OCI-LY3 (cell line): ENCODE measurements at regions not wholly inside any gene's neighbourhood (a gene's known extent, or its start where the extent isn't known, plus 50 kb on each side); places are given as distances from the start of the nearest gene placed in this dataset.

Experiments used
- H2AFZ ChIP-seq: fragments of 200-600, 300-600 bp; shearing (Covaris generic); 2 replicates; pipeline ENCODE4 v1.6.0; 2014; ENCODE audit warnings: antibody characterized with exemption, low read depth, low read length
- H3K27ac ChIP-seq: fragments of 200-600, 300-600 bp; sonication (generic); 2 replicates; pipeline ENCODE4 v1.5.1; 2014; ENCODE audit warnings: mild to moderate bottlenecking, low read length, moderate library complexity, mixed read lengths
- H3K27me3 ChIP-seq: fragments of 200-600, 300-600 bp; sonication (generic); 2 replicates; pipeline ENCODE4 v1.6.1; 2014; ENCODE audit warnings: low read depth, low read length, mixed read lengths
- H3K36me3 ChIP-seq: fragments of 200-600, 300-600 bp; sonication (generic); replicated peaks from 2 replicates; pipeline ENCODE3; 2014; ENCODE audit warnings: low read depth, low read length, mixed read lengths
- H3K4me1 ChIP-seq: fragments of 300-600, 200-600 bp; sonication (generic); 2 replicates; pipeline ENCODE4 v1.6.1; 2014; ENCODE audit warnings: low read length, mixed read lengths
- H3K4me2 ChIP-seq: fragments of 200-600, 300-600 bp; sonication (generic); 2 replicates; pipeline ENCODE4 v1.6.1; 2014; ENCODE audit warnings: low read length, mixed read lengths
- H3K4me3 ChIP-seq: fragments of 300-600, 200-600 bp; sonication (generic); 2 replicates; pipeline ENCODE4 v1.5.1; 2014; ENCODE audit warnings: antibody characterized with exemption, mild to moderate bottlenecking, low read length, moderate library complexity
- H3K79me2 ChIP-seq: fragments of 300-600, 200-600 bp; shearing (Covaris generic); 2 replicates; pipeline ENCODE4 v1.6.1; 2014; ENCODE audit warnings: mild to moderate bottlenecking, low read length, mixed read lengths
- H3K9ac ChIP-seq: fragments of 300-600, 200-600 bp; shearing (Covaris generic); 2 replicates; pipeline ENCODE4 v1.6.0; 2014; ENCODE audit warnings: mild to moderate bottlenecking, low read length, moderate library complexity
- H3K9me3 ChIP-seq: fragments of 200-600, 300-600 bp; shearing (Covaris generic); 2 replicates; pipeline ENCODE4 v1.6.1; 2014; ENCODE audit warnings: low read length, mixed read lengths; ENCODE audit not compliant: insufficient read depth
- H4K20me1 ChIP-seq: fragments of 200-600, 300-600 bp; sonication (generic); 2 replicates; pipeline ENCODE4 v1.6.1; 2016; ENCODE audit warnings: low read length, mixed read lengths; ENCODE audit not compliant: insufficient read depth
- EZH2phosphoT487 ChIP-seq: fragments of 200-600 bp; shearing (Covaris generic); IDR thresholded peaks from 2 replicates; pipeline ENCODE4 v1.6.1; 2018; ENCODE audit warnings: antibody characterized with exemption, mixed run types, low read depth
- TF ChIP-seq, protein P1 (sequence below): fragments of 200-600, 300-600 bp; sonication (generic); IDR thresholded peaks from 2 replicates; pipeline ENCODE4 v1.5.1; 2014; ENCODE audit warnings: antibody characterized with exemption, low read length, low read depth

DNA sequence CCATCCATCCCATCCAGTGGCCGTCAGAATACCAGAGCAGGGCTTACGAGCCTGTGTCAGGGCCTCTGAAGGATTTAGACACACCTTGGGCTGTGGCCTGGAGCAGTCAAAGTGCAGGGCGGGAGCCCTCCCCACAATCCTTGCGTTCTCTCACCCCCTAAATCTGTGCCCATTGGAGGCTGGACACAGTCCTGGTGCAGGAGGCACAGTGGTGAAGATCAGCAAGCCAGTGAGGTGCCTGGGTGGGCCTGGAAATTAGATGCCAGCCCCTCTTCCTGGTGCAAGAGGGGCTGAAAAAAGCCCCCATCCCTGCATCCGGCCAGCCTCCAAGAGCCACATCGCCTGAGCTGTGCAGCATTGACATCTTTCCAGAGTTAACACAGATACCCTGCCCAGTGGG lies 1045.8 kb downstream of the TBC1D22A start:
- TF ChIP-seq, protein P1, sequence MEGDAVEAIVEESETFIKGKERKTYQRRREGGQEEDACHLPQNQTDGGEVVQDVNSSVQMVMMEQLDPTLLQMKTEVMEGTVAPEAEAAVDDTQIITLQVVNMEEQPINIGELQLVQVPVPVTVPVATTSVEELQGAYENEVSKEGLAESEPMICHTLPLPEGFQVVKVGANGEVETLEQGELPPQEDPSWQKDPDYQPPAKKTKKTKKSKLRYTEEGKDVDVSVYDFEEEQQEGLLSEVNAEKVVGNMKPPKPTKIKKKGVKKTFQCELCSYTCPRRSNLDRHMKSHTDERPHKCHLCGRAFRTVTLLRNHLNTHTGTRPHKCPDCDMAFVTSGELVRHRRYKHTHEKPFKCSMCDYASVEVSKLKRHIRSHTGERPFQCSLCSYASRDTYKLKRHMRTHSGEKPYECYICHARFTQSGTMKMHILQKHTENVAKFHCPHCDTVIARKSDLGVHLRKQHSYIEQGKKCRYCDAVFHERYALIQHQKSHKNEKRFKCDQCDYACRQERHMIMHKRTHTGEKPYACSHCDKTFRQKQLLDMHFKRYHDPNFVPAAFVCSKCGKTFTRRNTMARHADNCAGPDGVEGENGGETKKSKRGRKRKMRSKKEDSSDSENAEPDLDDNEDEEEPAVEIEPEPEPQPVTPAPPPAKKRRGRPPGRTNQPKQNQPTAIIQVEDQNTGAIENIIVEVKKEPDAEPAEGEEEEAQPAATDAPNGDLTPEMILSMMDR, result no peak
- no peak for TF ChIP-seq EZH2phosphoT487
- Histone ChIP-seq H3K79me2 (no peaks in the 10 kb centered on the region), H3K9me3 (no peaks in the 10 kb centered on the region), H3K9ac (no peak overlapping the region), H3K27me3 (no peaks in the 10 kb centered on the region), H4K20me1 (no peaks in the 10 kb centered on the region), H3K27ac (no peak overlapping the region), H3K4me2 (no peak overlapping the region), H3K4me3 (no peak overlapping the region), H3K36me3 (no peaks in the 10 kb centered on the region), H3K4me1 (no peaks in the 10 kb centered on the region), H2AFZ (no peak overlapping the region)

DNA sequence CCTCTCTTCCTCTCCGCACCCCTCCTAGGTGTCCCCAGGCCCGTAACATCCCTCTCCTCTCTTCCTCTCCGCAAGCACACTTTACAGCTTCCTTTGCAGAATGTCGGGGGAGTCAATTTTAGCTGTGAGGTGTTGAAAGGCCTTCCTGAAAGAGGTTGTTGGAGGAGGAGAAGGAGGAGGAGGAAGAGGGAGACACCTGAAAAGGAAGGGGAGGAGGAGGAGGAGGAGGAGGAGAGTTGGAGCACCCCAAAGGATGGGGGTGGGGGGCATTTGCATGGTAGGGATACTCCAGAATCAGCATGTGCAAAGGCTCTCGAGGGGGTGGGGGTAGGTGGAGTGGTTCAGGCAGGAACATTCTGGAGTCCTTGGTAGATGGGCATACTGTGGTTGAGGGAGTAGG lies 1045.1 kb downstream of the TBC1D22A start:
- no peak for TF ChIP-seq EZH2phosphoT487
- TF ChIP-seq, protein P1, result no peak
- no peak overlapping the region for H3K9ac ChIP-seq
- H3K36me3 ChIP-seq, result no peaks in the 10 kb centered on the region
- H3K9me3 ChIP-seq, result no peaks in the 10 kb centered on the region
- no peaks in the 10 kb centered on the region for H3K27me3 ChIP-seq
- no peak overlapping the region for H3K27ac ChIP-seq
- no peak overlapping the region for H3K4me2 ChIP-seq
- no peak overlapping the region for H3K4me3 ChIP-seq
- no peaks in the 10 kb centered on the region for H3K4me1 ChIP-seq
- no peak overlapping the region for H2AFZ ChIP-seq
- H4K20me1 ChIP-seq, result no peaks in the 10 kb centered on the region
- H3K79me2 ChIP-seq, result no peaks in the 10 kb centered on the region

DNA sequence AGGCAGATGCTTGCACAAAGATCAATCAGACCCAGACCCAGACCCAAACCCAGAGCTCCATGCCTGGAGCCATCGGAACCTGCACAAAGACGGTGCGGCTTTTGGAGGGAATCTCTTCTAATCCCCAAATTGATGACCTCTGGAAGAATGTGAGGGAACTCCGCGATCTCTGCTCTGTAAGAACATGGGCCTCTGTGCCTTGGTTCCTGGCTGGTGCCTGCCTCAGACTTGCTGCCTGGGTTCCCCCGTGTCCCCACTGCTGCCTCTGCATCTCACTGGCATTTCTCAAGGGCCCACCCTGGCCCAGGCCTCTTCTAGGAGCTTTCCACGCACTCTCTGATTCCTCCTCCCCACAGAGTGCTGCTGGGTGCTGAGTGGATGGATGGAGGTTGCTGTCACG lies 1044.4 kb downstream of the TBC1D22A start:
- H3K4me3 ChIP-seq, result no peak overlapping the region
- no peaks in the 10 kb centered on the region for H3K9me3 ChIP-seq
- no peak overlapping the region for H3K9ac ChIP-seq
- H3K4me2 ChIP-seq, result no peak overlapping the region
- H2AFZ ChIP-seq, result no peak overlapping the region
- TF ChIP-seq, protein P1, result no peak
- TF ChIP-seq EZH2phosphoT487, result no peak
- H3K27ac ChIP-seq, result no peak overlapping the region
- no peaks in the 10 kb centered on the region for H3K36me3 ChIP-seq
- no peaks in the 10 kb centered on the region for H3K4me1 ChIP-seq
- H3K79me2 ChIP-seq, result no peaks in the 10 kb centered on the region
- H3K27me3 ChIP-seq, result no peaks in the 10 kb centered on the region
- no peaks in the 10 kb centered on the region for H4K20me1 ChIP-seq

GRCh38 chr22:47805394-47805935 lies 1043.0 kb downstream of the TBC1D22A start:
- H2AFZ ChIP-seq, result no peak overlapping the region
- H3K9me3 ChIP-seq, result no peaks in the 10 kb centered on the region
- H3K4me1 ChIP-seq, result no peaks in the 10 kb centered on the region

More at GRCh38 chr22:47805394-47805935, 1043.0 kb downstream of the TBC1D22A start:
- no peaks in the 10 kb centered on the region for H4K20me1 ChIP-seq
- H3K4me2 ChIP-seq, result no peak overlapping the region
- no peak for TF ChIP-seq EZH2phosphoT487
- TF ChIP-seq, protein P1, result no peak
- no peak overlapping the region for H3K9ac ChIP-seq
- no peak overlapping the region for H3K4me3 ChIP-seq
- no peak overlapping the region for H3K27ac ChIP-seq
- no peaks in the 10 kb centered on the region for H3K27me3 ChIP-seq
- no peaks in the 10 kb centered on the region for H3K36me3 ChIP-seq
- H3K79me2 ChIP-seq, result no peaks in the 10 kb centered on the region
